ENCODE measurements at regions not wholly inside any gene's neighbourhood (a gene's known extent, or its start where the extent isn't known, plus 50 kb on each side); places are given as distances from the start of the nearest gene placed in this dataset.

DNA sequence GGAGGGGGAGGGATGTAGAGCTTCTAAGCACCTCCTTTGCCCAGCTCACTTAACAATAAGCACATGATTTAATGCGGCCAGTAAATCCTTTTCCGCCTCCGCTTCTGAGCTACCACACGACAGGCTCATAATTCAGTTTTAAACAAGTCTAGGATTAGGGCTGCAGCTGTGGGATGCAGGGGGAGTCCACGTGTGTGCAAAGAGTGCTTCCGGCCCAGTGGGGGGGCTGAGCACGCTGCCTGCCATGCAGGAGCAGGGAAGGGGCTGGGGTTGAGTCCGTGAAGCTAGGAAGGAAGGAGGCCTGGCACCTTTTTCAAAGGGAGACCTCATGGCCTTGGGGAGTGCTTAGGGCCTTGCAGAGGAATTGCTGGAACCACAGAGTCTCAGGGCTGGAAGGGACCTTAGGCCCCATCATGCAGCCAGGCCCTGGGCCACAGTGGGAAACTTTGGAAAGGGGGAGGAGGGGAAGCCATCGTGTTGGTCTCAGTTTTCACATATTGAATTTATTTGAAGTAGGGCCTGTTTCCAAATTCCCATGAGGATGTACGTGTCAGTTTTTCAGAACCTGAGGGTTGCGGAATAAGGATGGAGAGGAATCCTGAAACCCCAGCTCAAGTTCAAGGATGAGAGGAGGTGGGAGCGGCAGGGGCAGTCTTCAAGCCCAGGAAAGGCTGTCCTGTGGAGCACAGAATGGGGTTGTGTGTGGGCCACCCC is 96.1 kb downstream of the VEGFA start:
- no peak for DNase-seq

DNA sequence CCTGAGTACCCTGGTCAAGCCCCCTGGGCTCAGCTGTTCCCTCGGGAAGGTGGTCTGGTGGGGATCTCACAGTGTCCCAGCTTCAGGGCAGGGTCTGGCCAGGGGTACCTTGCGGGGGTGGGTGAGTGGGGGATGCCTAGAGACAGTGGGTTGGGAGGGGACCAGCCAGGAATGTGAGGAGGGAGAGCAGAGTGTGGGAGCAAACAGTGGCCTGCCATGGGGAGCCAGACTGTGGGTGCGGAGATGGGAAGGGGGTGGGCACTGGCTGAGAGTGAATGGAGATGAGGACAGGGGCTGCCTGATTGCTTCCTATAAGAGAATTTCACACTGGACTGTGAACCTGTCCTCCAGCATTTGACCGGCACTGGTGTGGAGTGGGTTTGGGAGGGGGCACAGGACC is 95.1 kb downstream of the VEGFA start:
- DNase-seq = no peak

DNA sequence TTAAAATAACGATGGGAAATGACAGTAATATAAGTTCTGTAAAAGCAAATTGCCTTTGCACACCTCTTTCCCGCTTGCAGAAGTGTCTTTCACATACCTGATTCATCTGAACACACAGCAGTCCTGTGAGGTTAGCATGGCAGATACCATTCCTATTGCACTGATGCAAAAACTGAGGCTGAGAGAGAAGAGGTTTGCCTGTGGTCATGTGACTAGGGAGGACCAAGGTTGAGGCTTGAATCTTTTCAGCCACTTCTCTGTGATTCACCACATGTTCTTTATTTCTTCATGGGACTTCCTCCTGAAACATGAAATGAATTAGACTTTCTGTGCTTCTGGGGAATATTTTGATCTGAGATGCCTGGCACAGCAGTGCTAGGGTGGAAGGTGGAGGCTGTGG is 92.9 kb downstream of the VEGFA start:
- no peak for DNase-seq

DNA sequence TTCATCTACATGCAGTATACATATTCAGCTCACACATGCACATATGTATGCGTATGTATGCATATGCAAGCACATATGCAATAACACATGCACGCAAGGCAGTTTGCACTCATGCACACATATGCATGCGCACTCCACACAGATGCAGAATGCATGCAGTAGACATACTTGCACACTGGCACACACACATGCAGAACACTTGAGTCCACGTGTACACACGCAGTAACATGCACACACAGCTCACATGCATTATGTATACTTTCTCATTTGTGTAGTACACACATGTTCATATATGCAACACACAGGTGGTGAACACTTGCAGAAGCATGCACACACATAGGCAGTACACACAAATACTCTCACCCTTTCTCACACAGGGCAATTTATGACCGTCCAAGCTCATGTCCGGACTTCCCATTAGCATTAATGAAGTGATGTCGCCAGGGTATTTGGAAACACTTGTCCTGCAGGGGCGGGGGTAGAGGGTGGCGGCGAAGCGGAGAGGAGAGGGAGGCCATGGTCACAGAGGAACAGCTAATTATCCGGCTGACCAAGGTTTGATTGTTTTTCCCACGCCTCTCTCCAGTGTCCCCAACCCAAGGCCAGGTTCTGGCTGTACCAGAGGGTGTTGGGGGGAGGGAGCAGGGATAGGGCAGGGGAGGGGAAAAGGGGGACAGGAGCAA is 91.3 kb downstream of the VEGFA start:
- DNase-seq = no peak

DNA sequence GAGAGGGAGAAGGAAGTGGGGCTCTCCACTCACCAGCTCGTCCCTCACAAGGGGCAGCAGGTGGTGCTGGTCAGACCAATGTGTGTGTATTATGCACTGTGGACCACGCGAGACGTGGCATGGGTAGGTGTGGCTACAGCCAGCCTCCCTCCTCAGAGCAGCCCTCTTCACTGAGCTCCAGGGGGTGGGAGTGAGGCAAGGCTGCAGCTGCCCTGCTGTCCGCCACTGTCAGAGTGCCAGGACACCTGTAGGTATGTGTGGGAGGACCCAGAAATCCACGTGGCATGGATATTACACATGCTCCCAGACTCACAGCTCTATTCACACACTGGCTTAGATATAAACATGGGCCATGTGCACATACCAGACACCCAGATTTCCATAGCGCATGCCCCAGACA is 90.3 kb downstream of the VEGFA start:
- DNase-seq = no peak

DNA sequence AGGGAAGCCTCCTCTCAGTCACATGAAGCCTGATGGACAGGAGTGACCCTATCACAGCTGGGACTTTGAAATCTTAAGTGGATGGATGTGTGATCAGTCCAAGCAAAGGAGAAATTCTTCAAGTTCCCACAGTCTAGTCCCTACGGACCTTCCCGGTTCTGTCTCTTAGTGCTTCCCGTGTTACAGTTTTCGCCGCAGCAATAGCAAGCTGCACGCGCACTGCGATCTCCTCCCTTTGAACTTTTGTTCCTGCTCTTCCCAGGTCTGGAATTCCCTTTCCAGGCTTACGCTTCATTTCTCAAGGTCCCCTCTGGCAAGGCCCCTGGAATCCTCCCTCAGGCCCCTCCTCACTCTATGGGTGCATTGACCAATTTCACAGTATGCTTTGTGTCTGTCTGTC is 89.2 kb downstream of the VEGFA start:
- no peak for DNase-seq

DNA sequence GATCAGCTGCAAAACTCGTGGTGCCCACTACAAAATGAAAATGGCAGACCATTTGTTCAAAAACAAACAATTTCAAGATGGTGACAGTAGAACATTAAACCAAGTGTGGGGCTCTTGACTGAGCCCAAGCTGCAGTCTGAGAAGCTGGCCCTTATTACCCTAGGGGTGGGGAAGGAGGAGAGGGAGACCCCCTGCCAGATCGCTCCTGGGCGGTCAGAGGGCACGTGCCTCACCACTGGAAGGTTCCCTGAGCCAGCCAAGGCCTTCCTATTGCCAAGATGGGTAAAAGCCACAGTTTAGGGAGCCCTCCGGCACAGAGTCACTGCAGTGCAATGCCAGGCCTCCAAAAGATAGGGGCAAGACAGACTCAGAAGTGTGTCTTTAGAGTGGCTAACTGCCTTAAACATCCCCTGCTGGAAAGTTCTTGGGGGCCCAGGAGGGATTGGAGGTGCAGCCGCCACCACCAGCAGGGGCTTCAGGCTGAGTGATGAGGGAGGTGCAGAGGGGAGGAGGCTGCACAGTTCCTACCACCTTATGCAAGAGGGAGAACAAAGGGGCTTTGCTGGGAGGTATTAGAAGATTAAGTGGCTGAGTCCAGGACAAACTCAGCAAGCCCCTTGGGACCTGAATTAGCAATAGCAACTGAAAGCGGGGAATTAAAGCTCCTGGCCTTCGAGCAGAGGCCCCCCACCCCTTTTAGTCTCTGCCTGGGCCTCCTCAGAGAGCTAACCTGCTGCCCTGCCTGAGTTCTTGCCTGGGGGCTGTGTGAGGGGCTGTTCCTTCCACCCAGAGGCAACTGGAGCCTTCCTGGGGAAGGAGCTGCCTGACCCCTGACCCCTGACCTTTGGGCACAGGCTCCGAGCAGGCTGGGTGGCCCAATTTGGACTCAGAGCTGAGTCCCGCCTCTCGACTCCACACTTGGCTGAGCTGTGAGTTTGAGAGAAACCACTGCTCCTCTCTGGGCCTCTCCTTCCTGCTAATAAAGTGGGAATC is 88.4 kb downstream of the VEGFA start:
- no peak for DNase-seq

DNA sequence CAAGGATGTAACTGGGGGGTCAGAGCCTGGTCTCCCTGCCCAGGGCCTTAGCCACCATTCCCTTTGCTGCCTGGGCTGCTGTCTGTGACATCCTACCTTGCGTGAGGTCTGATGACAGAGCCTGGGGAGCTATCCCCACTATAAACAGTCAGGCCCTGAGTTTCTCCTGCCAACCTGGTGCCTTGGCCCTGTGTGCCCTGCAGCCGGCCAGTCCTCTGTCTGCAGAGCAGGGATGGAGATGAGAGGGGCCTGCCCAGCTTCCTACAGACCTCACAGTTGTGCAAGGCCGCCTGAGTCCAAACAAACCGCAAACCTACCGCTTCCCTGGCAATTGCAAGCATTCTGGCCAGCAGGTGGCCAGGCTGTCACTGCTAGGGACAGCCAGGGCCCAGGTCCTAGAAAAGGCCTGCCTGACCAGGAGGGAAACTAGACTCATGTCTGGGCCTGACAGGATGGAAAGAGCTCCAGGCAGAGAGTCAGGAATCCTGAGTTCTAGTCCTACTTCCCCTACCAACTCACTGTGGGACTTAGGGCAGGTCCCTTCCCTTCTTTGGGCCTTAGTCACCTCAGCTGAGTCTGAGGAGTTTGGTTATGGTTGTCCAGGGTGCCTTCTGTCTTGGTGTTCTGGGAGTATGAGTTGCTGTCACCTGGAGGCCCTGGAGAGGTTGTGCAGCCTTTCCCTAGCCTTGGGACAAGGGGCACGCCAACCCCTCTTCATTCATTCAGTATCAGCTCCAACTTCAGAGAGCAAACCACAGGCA is 86.2 kb downstream of the VEGFA start:
- DNase-seq = no peak

DNA sequence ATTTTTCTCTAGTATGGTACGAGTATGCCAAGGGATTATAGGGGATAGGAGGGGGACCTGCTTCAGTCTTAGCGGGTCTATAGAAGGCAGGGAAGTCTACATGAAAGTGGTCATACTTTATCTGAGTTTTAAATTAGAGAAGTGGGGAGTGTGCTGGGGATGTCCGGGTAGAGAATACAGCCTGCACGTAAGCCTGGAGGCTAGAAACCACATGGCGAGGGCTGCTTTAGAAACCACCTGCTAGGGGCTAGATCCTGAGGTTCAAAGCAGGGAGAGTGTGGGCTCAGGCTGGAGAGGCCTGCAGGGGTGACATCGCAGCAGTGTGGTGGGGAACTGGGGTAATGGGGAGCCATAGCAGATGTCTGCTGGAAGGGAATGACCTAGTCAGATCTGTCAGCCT is 85.2 kb downstream of the VEGFA start:
- no peak for DNase-seq

DNA sequence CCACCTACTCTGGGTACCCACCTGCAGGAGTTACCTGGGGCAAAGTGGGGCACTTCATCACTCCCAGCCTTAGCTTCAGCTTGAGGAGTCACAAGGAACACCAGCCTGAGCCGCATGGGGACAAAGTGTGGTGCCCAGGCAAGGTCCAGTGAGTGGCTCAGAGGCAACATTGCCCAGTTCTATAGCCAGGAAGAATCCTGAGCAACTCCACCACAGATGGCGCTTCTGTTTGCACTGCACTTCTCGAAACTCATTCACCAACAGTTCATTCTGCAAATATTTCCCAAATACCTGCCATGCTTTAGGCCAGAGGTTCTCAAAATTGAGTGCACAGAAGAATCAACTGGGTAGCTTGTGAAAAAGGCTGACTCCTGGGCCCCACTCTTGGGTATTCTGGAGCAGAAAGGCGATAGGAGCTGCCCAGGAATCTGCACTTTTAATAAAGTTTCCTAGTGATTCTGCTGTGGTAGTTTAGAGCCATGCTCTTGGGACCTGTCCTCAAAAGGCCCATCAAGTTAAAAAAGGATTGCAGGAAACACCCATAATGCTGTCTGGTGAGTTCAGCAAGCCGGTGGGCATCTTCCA is 83.1 kb downstream of the VEGFA start:
- no peak for DNase-seq

DNA sequence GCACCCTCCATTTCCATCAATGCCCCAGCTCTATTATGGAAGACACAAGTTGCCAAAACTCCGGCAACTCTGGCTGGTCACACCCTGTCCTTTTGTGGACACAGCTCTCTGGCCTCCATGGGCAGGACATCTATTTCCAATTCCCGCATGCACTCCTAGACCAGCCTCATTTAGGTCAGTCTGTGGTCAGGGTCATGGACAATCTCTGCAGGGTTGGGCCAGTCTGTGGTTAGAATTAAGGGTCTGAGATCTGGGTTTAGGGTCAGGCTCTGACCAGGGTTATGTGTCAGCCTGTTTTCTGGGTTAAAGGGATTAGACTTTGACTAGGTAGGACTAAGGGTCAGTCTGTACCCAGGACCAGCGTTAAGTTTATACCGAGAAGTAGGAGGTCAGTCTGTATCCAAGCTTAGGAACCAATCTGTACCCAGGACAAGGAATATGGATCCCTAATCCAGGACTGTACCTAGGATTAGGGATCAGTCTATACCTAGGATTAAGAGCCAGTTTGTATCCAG is 82.4 kb downstream of the VEGFA start:
- no peak for DNase-seq

DNA sequence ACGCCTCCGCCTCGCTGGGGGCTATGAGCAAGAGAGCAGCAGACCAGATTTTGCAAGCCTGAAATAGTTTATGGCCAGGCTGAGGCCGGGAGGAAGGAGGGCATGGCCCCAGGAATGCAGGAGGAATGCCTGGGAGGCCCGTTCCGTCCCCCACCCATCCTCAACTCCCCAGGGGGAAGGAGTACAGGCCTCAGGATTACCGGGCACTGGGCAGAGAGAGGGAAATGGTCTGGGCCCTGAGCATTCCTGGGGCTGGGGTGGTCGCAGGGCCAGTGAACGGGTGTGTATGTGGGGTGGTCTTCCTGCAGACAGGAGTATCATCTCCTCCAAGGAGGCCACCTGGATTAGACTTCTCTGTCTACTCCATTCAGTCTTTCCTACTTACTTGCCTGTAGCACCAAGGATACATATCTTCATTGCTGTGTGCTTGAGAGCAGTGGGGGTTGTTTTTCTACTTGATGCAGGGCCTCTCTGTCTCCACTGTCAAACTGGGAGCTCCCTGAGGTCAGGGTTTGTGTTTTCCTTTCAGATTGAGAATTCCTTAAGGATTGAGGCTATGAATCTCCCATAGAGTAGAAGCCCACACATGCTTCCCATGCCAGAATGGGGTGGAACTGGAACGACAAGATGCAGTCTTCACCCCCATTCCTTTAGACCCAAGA is 81.3 kb downstream of the VEGFA start:
- no peak for DNase-seq

DNA sequence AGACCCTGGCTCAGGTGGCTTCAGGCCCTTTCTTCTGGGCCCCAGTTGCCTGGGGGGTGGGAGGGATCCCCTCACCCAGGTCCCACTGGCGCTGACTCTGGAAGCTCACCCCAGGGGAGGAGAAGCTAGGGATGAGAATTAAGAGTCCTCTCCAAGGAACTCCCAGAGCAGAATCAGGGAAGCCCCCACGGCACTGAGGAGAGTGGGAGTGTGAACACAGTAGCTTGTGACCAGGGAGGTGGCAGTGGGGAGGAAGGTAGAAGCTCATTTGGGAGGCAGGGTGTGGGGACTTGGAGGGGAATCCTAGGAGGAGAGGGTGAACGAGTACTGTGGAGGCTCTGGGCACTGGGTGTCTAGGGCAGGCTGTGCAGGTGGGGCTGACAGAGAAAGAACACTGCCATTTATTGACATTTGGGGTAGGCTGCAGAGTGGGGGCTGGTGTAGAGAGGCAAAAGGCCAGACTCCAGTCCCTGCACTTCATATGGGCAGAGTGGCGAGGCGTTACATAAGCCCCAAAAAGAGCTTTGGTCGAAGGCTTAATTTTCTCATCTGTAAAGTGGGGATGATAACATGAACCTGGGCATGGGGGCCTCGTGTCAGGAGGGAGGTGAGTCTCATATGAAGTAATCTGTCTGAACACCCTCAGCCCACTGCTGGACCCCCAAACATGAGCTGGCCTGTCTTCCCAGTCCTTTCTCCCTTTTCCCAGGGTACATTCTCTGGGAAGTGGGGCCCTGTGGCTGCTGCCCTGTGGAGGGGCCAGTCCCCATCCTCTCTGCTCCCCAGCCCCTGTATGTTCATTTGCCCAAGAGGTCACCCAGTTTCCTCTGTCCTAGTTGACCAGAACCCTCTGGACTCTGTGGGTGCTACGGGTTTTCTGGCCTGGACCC is 80.5 kb downstream of the VEGFA start:
- DNase-seq = no peak

DNA sequence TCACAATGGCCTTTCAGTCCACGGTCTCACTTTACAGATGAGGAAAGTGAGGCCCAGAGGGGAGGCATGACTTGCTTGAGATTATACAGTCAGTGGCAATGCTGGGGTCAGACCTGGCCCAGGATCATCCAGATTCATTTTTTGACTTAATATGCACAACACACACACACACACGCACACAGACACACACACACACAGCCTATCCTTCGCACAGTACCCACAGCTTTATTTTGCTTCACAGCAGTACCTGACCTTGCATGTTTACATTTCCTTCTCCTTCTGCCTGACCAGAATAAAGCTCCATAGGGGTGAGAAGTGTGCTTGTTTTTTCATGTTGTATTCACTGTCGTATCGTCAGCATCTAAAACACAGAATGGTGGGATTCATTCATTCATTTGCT is 79.8 kb downstream of the VEGFA start:
- no peak for DNase-seq

DNA sequence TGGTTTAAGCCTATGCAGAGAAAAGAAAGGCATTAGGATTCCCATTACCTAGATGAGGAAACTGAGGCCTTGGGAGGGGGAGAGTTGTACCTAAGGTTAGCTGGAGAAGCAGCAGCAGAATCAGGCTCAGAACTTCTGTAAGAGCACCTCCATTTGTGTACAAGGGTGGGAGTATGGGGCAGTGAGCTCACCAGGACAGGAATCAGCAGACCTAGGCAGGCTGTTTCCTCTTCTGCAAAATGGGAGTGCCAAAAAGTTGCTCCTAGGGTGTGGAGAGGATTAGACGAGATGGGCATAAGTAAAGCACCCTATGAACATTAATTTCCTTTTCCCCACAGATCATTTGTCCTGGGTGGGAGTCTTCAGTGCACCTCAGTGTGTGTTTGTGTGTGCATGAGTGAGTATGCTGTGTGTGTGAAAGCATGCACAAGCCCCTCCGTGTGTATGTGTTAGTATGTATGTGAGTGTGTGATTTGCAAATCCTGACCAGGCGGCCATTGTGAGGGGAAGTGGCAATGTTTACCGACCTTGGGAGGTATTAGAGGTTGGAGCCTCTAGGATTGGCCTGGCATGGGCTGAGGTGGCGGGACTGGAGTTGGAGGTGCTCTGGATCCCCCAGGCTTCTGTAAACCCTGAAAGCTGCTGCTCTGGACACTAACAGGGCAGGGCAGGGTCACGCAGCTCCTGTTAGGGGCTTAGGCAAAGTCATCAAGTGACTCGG is 78.8 kb downstream of the VEGFA start:
- no peak for DNase-seq

DNA sequence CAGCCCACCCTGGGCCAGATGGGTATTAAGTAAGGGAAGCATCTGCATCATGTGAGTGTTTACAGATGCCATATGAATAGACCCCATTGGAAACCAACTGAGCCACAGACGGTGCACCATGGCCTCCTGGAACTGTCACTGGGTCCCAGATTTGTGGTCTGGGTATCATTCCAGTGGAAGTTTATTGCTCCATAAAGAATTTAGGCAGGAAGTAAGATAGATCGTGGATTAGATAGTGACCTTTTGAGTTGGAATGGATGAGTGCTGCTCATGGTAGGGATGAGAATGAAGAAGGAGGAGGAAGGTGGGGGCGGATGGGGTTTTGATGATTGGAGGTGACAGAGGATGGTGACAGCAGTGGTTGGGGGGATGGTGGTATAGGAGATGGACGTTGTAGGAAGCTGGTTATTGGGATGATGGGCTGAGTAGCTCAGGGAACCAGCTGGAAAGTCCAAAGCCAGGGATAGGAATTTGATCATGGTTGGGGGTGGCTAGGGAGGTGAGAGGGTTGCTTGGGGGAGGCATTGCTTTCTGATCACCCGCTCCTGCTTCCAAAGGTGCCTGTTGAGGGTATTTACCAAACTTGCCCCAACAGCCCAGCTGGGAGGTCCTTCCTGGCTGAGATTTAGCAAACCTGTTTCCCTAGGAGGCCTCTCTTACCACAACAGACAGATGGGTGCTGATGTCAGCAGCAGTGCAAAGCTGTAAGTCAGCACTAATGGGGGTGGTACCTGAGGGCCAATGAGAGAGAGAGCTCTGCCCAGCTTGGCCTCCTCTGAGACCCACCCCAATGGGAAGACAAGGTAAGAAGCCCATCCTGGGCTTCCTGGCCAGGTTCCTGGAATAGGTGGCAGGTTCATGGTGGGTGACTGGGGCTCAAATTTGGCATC is 78.0 kb downstream of the VEGFA start:
- DNase-seq = no peak

DNA sequence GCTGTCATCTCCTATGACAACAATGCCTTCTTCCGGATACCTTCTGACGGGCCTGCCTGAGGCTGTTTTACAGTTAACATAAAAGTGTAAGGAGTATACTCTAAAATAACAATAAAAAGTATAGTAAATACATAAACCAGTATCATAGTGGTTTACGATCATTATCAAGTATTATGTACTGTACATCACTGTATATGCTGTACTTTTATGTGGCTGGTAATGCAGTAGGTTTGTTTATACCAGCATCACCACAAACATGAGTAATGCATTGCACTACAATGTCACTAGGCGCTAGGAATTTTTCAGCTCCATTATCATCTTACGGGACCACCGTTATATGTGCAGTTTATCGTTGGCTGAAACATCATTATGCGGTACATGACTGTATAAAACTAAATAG is 76.5 kb downstream of the VEGFA start:
- DNase-seq = no peak

DNA sequence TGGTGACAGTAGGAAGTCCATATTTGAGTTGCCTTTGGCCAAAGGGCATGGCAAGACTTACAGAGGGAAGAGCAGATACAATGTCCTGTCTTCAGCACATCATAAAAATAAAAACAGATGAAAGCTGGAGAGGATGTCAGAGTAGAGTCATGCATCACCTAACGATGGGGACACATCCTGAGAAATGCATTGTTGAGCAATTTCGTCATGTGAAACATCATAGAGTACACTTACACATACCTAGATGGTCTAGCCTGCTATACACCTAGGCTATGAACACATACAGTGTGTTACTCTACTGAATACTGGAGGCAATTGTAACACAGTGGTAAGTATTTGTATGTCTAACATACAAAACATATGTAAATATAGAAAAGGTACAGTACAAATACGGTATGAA is 75.6 kb downstream of the VEGFA start:
- DNase-seq = no peak

DNA sequence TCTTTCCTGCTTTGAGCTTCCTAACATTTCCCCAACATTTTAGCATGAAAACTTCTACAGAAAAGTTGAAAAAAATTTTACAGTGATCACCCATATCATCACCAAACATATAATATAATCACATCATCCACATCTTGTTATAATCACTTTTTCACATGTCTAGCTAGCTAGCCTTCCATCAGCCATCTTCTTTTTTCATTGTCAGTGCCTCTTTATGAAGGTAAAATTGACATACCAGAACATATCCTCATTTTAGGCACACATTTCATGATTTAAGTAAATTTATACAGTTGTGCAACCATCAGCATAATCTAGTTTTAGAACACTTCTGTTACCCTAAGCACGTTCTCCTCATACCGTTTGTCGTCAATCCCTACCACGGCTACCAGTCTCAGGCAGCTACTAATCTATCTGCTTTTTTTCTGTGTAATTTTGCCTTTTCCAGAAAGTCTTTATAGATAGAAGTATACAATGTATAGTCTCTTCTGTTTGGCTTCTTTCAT is 73.7 kb downstream of the VEGFA start:
- DNase-seq = no peak
